Kidney (tissue), 13 donors: ENCODE measurements at regions not wholly inside any gene's neighbourhood (a gene's known extent, or its start where the extent isn't known, plus 50 kb on each side); places are given as distances from the start of the nearest gene placed in this dataset.

ENCODE experiments used
- DNase-seq, 5 donors: peaks; one replicate each; pipeline ENCODE4 v3.0.0-alpha.2; 2013 to 2020
- FAIRE-seq: peaks from 2 replicates; lab custom pipeline; 2012; peaks lifted over from hg19 to GRCh38; lab: Jason Lieb, UNC
- H3K27ac ChIP-seq, 2 donors: one replicate each; pipeline ENCODE4 v1.7.0; 2013; ENCODE audit warnings: low read depth in 2 of 2, low read length in 2 of 2, inconsistent platforms in 1 of 2
- H3K27me3 ChIP-seq: one replicate; pipeline ENCODE4 v1.7.1; 2013; ENCODE audit warnings: low read length, inconsistent platforms; ENCODE audit not compliant: control insufficient read depth, insufficient read depth
- H3K36me3 ChIP-seq, 3 donors: one replicate each; pipeline versions ENCODE4 v1.7.0 to v1.7.1; 2013; ENCODE audit warnings: low read length in 3 of 3, control low read depth in 1 of 3, inconsistent platforms in 1 of 3; ENCODE audit not compliant: insufficient read depth in 3 of 3, control insufficient read depth in 2 of 3
- H3K4me1 ChIP-seq, 3 donors: one replicate each; pipeline versions ENCODE4 v1.7.0 to v1.7.1; 2013; ENCODE audit warnings: low read length in 3 of 3, inconsistent platforms in 1 of 3, low read depth in 1 of 3; ENCODE audit not compliant: control insufficient read depth in 2 of 3, insufficient read depth in 2 of 3
- H3K4me3 ChIP-seq, 3 donors: one replicate each; pipeline versions ENCODE4 v1.7.0 to v1.8.1; 2013; ENCODE audit warnings: low read length in 3 of 3, control low read depth in 1 of 3, inconsistent platforms in 1 of 3
- H3K9ac ChIP-seq, 3 donors: one replicate each; pipeline versions ENCODE4 v1.7.0 to v1.7.1; 2013; ENCODE audit warnings: low read length in 3 of 3, control low read depth in 1 of 3, inconsistent platforms in 1 of 3
- H3K9me3 ChIP-seq, 3 donors: one replicate each; pipeline versions ENCODE4 v1.7.0 to v1.7.1; 2013; ENCODE audit warnings: low read length in 3 of 3, control low read depth in 1 of 3, inconsistent platforms in 1 of 3; ENCODE audit not compliant: control insufficient read depth in 2 of 3, insufficient read depth in 1 of 3
- CTCF ChIP-seq: IDR thresholded peaks from 3 replicates; pipeline ENCODE4 v1.5.1; 2012; ENCODE audit warnings: mild to moderate bottlenecking, moderate library complexity, borderline replicate concordance; ENCODE audit not compliant: insufficient read depth; ENCODE audit errors: extremely low read depth
- intact Hi-C: fragments of 100-400 bp; cut with DNase I; formaldehyde crosslinking; loops from one replicate; pipeline ENCODE4 v1.11.1; 2022
- donor health status: control.
- donor health status: control.
- donor health status: control.
- donor health status: control.
- donor health status: control.
- donor health status: DM: yes; HTN: yes; CAD: no.
- donor health status: Normal renal cell carcinoma (clear cell type).

GRCh38 chr17:62907961-62908360, 58.1 kb upstream of the TANC2 start:
- no peak overlapping the region for H3K27ac ChIP-seq
- H3K9me3 ChIP-seq: no peaks in the 10 kb centered on the region
- no peaks in the 10 kb centered on the region for H3K27me3 ChIP-seq
- H3K4me1 ChIP-seq: no peaks in the 10 kb centered on the region
- no peak overlapping the region for H3K4me3 ChIP-seq
- TF ChIP-seq CTCF: no peak
- DNase-seq: no peak
- no peak overlapping the region for H3K9ac ChIP-seq
- intact Hi-C loops: no loop called here
- H3K36me3 ChIP-seq: no peaks in the 10 kb centered on the region
- FAIRE-seq: no peak

GRCh38 chr17:62906881-62907280, 59.2 kb upstream of the TANC2 start:
- Histone ChIP-seq H3K36me3 (no peaks in the 10 kb centered on the region), H3K27ac (no peak overlapping the region), H3K9ac (no peak overlapping the region), H3K27me3 (no peaks in the 10 kb centered on the region), H3K4me3 (no peak overlapping the region), H3K9me3 (no peaks in the 10 kb centered on the region), H3K4me1 (no peaks in the 10 kb centered on the region)
- intact Hi-C loops: no loop called here
- FAIRE-seq (no peak), DNase-seq (peak in 1 of 5 donors; percentile 70)
- TF ChIP-seq CTCF: no peak

GRCh38 chr17:62905233-62905632, 60.8 kb upstream of the TANC2 start:
- no peak for FAIRE-seq
- no peak for TF ChIP-seq CTCF

More at GRCh38 chr17:62905233-62905632, 60.8 kb upstream of the TANC2 start:
- Histone ChIP-seq H3K27ac (no peak overlapping the region), H3K9me3 (no peaks in the 10 kb centered on the region), H3K4me1 (no peaks in the 10 kb centered on the region), H3K27me3 (no peaks in the 10 kb centered on the region), H3K4me3 (no peak overlapping the region), H3K36me3 (no peaks in the 10 kb centered on the region), H3K9ac (no peak overlapping the region)
- intact Hi-C loops: no loop called here
- DNase-seq: no peak
